ENCODE measurements at regions not wholly inside any gene's neighbourhood (a gene's known extent, or its start where the extent isn't known, plus 50 kb on each side); places are given as distances from the start of the nearest gene placed in this dataset.
"Not testable (repeated sequence)": the region's sequence is repeated elsewhere in the genome, so short reads cannot be mapped to it uniquely, and the experiment has no call there.

DNA sequence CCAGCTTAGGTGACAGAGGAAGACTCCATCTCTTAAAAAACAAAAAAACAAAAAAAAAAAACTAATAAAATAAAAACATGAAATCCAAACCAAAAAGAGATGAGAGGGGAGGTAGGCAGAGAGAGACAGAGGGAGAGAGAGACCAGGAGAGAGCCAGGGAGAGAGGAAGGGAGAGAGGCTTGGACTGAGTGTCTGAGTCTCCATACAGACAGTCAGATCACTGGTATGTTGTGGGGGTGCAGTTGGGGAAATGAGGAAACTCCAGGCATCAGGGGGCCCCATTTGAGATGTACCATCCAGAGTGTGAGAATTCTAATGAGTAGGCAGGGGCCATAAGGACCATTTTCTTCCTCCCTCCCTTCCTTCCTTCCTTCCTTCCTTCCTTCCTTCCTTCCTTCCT lies 53.1 kb upstream of the SEPTIN5 start:
- Histone ChIP-seq H2AK5ac (ENCODE audit: insufficient read length, low read length) (no peak overlapping the region), H2BK5ac (ENCODE audit: insufficient read length, low read length) (no peak overlapping the region), H2BK15ac (ENCODE audit: low read depth, low read length) (no peak overlapping the region), H3K79me2 (ENCODE audit: insufficient read depth, low read length) (no peaks in the 10 kb centered on the region), H3K4ac (ENCODE audit: low read depth, low read length) (no peak overlapping the region), H3K79me1 (ENCODE audit: insufficient read depth, low read depth, low read length, poor library complexity, severe bottlenecking) (no peaks in the 10 kb centered on the region), H3K56ac (ENCODE audit: insufficient read length, low read depth, low read length) (no peak overlapping the region), H2AFZ (ENCODE audit: low read length) (no peak overlapping the region), H3K9me3 (ENCODE audit: control insufficient read depth, low read depth, low read length) (no peaks in the 10 kb centered on the region), H4K20me1 (ENCODE audit: control insufficient read depth, insufficient read depth, insufficient read length) (no peaks in the 10 kb centered on the region), H3K23me2 (ENCODE audit: insufficient read length, low read depth, low read length, poor library complexity, severe bottlenecking) (no peaks in the 10 kb centered on the region), H3K4me1 (ENCODE audit: insufficient read depth, low read length) (no peaks in the 10 kb centered on the region), H4K8ac (replicated peaks; ENCODE audit: insufficient read length, low read depth, low read length) (no peak overlapping the region), H3K27ac (ENCODE audit: insufficient read length, low read depth, low read length) (no peak overlapping the region), H4K91ac (ENCODE audit: insufficient read length, low read depth, low read length) (no peak overlapping the region), H3K9ac (ENCODE audit: extremely low read depth, insufficient read length, low read length) (no peak overlapping the region), H3K14ac (ENCODE audit: insufficient read depth, low read length) (no peak overlapping the region), H4K5ac (ENCODE audit: insufficient read length, low read depth, low read length) (no peak overlapping the region), H3K18ac (ENCODE audit: insufficient read length, low read depth, low read length) (no peak overlapping the region), H2BK120ac (ENCODE audit: low read depth, low read length, poor library complexity, severe bottlenecking) (no peak overlapping the region), H3T11ph (ENCODE audit: low read length) (no peak overlapping the region), H2BK20ac (ENCODE audit: low read depth, low read length, poor library complexity, severe bottlenecking) (no peak overlapping the region), H3K23ac (ENCODE audit: insufficient read length, low read depth, low read length) (no peak overlapping the region), H3K4me2 (ENCODE audit: insufficient read depth, insufficient read length, low read length) (no peak overlapping the region), H3K27me3 (ENCODE audit: insufficient read depth, low read length) (no peaks in the 10 kb centered on the region), H2BK12ac (ENCODE audit: insufficient read length, low read depth, low read length) (no peak overlapping the region)
- TF ChIP-seq, protein P1, sequence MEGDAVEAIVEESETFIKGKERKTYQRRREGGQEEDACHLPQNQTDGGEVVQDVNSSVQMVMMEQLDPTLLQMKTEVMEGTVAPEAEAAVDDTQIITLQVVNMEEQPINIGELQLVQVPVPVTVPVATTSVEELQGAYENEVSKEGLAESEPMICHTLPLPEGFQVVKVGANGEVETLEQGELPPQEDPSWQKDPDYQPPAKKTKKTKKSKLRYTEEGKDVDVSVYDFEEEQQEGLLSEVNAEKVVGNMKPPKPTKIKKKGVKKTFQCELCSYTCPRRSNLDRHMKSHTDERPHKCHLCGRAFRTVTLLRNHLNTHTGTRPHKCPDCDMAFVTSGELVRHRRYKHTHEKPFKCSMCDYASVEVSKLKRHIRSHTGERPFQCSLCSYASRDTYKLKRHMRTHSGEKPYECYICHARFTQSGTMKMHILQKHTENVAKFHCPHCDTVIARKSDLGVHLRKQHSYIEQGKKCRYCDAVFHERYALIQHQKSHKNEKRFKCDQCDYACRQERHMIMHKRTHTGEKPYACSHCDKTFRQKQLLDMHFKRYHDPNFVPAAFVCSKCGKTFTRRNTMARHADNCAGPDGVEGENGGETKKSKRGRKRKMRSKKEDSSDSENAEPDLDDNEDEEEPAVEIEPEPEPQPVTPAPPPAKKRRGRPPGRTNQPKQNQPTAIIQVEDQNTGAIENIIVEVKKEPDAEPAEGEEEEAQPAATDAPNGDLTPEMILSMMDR (conservative IDR thresholded peaks at IDR 0.05): no peak
- H3K27ac Mint-ChIP-seq: no peak overlapping the region
- H3K36me3 Mint-ChIP-seq (ENCODE audit: insufficient read depth in 1 of 3, low read depth in 3 of 3): peaks cover 0 to 1% (median 0%) of the 10 kb centered on the region in 3 experiments; a peak in 1 of 7 replicates
- DNase-seq: no peak
- no peaks in the 10 kb centered on the region for H3K9me3 Mint-ChIP-seq
- peaks cover 12 to 21% of the 10 kb centered on the region in 2 experiments for H3K4me1 Mint-ChIP-seq
- H3K4me3 Mint-ChIP-seq: no peak overlapping the region
- peaks cover 1% of the 10 kb centered on the region; the same call in 1 of the 2 replicates for H3K27me3 Mint-ChIP-seq (ENCODE audit: low read depth)

DNA sequence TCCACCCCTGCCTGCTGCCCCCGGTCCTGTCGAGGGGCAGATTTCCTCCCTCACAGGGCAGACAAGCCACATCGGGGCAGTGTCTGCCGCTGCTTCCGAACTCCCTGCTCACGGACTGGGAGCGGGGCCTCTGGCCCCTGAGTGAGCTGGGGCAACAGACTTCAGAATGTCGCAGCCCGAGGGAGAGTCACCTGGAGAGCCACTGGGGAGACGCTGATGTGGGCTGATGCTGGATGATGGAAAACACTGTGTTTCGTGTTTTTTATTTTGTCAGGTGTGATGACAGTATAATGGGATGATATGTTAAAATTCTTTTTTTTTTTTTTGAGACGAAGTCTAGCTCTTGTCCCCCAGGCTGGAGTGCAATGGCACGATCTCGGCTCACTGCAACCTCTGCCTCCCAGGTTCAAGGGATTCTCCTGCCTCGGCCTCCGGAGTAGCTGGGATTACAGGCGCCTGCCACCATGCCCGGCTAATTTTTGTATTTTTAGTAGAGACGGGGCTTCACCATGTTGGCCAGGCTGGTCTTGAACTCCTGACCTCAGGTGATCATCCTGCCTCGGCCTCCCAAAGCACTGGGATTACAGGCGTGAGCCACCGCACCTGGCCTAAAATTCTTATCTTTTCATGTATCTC lies 52.1 kb upstream of the SEPTIN5 start:
- H3K4ac ChIP-seq (ENCODE audit: low read depth, low read length); H2BK20ac ChIP-seq (ENCODE audit: low read depth, low read length, poor library complexity, severe bottlenecking); H3K27ac Mint-ChIP-seq; H3K4me3 Mint-ChIP-seq; H4K91ac ChIP-seq (ENCODE audit: insufficient read length, low read depth, low read length); H3K56ac ChIP-seq (ENCODE audit: insufficient read length, low read depth, low read length); H2AFZ ChIP-seq (ENCODE audit: low read length); H3K27ac ChIP-seq (ENCODE audit: insufficient read length, low read depth, low read length); H3K36me3 Mint-ChIP-seq (ENCODE audit: insufficient read depth in 1 of 3, low read depth in 3 of 3); H3K14ac ChIP-seq (ENCODE audit: insufficient read depth, low read length); H3K23ac ChIP-seq (ENCODE audit: insufficient read length, low read depth, low read length); H2BK120ac ChIP-seq (ENCODE audit: low read depth, low read length, poor library complexity, severe bottlenecking); H4K8ac ChIP-seq (replicated peaks; ENCODE audit: insufficient read length, low read depth, low read length); H3K27me3 ChIP-seq (ENCODE audit: insufficient read depth, low read length); H2BK15ac ChIP-seq (ENCODE audit: low read depth, low read length); H3T11ph ChIP-seq (ENCODE audit: low read length); H3K4me1 ChIP-seq (ENCODE audit: insufficient read depth, low read length); H3K18ac ChIP-seq (ENCODE audit: insufficient read length, low read depth, low read length); H2AK5ac ChIP-seq (ENCODE audit: insufficient read length, low read length); H3K4me2 ChIP-seq (ENCODE audit: insufficient read depth, insufficient read length, low read length); H3K79me2 ChIP-seq (ENCODE audit: insufficient read depth, low read length); H3K23me2 ChIP-seq (ENCODE audit: insufficient read length, low read depth, low read length, poor library complexity, severe bottlenecking); H3K9ac ChIP-seq (ENCODE audit: extremely low read depth, insufficient read length, low read length); H4K20me1 ChIP-seq (ENCODE audit: control insufficient read depth, insufficient read depth, insufficient read length); H3K27me3 Mint-ChIP-seq (ENCODE audit: low read depth); H3K79me1 ChIP-seq (ENCODE audit: insufficient read depth, low read depth, low read length, poor library complexity, severe bottlenecking); DNase-seq; H2BK5ac ChIP-seq (ENCODE audit: insufficient read length, low read length); H4K5ac ChIP-seq (ENCODE audit: insufficient read length, low read depth, low read length); H3K9me3 Mint-ChIP-seq; H2BK12ac ChIP-seq (ENCODE audit: insufficient read length, low read depth, low read length); H3K9me3 ChIP-seq (ENCODE audit: control insufficient read depth, low read depth, low read length): not testable (repeated sequence)
- WGBS (ENCODE audit: extremely low coverage, insufficient read length, low lambda C conversion rate): no CpG with 5 or more reads among the region's 22 CpGs
- peaks cover 18 to 26% of the 10 kb centered on the region in 2 experiments for H3K4me1 Mint-ChIP-seq

Data from H9 (cell line).